GM12891 (cell line): ENCODE measurements at regions not wholly inside any gene's neighbourhood (a gene's known extent, or its start where the extent isn't known, plus 50 kb on each side); places are given as distances from the start of the nearest gene placed in this dataset.

Experiments
- DNase-seq: peaks from one replicate; pipeline ENCODE4 v3.0.0; 2011; ENCODE audit warnings: low spot score; ENCODE audit not compliant: insufficient read length
- FAIRE-seq: peaks from 2 replicates; lab custom pipeline; 2011; peaks lifted over from hg19 to GRCh38; lab: Jason Lieb, UNC
- PAX5 ChIP-seq: IDR thresholded peaks from 2 replicates; pipeline ENCODE4 v1.6.1; 2011; ENCODE audit warnings: low read length, moderate library complexity, mild to moderate bottlenecking; ENCODE audit not compliant: insufficient read depth, severe bottlenecking
- POLR2A ChIP-seq: IDR thresholded peaks from 2 replicates; pipeline ENCODE4 v1.6.1; 2011; ENCODE audit warnings: low read depth, low read length, control low read depth
- POLR2AphosphoS5 ChIP-seq: IDR thresholded peaks from 2 replicates; pipeline ENCODE4 v1.6.1; 2011; ENCODE audit warnings: low read depth, low read length, control low read depth
- POU2F2 ChIP-seq: IDR thresholded peaks from 2 replicates; pipeline ENCODE4 v1.6.1; 2011; ENCODE audit warnings: low read depth, mild to moderate bottlenecking, control low read depth, low read length, moderate library complexity
- SPI1 ChIP-seq: IDR thresholded peaks from 2 replicates; pipeline ENCODE4 v1.6.1; 2011; ENCODE audit warnings: low read depth, low read length, control low read depth
- TAF1 ChIP-seq: IDR thresholded peaks from 2 replicates; pipeline ENCODE4 v1.6.1; 2011; ENCODE audit warnings: low read depth, low read length, control low read depth

DNA sequence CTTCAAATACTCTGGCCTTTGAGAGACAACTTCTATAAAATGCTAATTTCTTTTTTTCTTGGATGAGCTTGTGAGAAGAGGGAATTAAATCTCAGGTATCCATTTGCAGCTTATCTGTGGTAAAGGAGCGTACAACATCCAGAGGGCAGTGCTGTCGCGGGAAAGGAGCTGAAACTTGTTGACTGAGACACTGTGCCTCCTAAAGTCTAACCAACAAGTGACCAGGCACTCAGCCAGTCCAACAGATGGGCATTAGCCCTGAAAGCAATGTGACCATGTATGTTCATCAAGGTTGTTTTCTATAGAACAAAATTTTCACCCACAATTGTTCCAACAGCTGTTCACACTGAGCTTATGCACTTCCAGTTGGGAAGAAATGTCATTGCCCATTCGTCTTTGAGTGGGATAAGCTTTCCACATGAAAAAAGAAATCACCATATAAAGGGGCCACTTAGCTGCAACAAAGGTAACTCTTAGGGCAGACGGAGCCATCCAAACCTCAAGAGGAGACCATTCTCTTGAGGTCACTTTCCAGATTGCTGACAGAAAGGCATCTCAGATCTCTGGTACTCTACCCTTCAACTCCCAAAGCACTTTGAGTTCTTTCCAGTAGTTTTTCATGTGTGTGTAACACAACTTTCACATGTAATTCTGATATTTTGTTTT is 244.8 kb upstream of the NEIL3 start:
- DNase-seq = no peak
- no peak for FAIRE-seq
- no peak for TF ChIP-seq TAF1
- no peak for TF ChIP-seq PAX5
- TF ChIP-seq SPI1 = no peak
- no peak for TF ChIP-seq POLR2A
- no peak for TF ChIP-seq POLR2AphosphoS5
- TF ChIP-seq POU2F2 = no peak

DNA sequence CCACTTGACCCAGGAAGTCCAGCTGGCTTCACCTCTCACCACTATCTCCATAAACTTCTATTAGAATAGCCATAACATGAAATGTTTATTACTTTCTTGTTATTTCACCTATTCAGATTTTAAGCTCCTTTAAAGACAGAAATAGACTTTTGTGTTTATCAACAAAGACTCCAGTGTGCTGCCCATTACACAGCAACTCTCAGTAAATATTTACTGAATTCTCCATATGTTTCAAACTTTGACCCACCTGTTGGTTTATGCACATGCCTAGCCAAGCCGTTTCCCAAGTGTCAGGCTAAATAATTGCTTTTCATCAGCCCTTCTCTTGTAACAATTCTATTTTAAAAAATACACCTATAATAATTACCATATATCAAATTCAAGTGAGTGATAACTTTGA is 242.9 kb upstream of the NEIL3 start:
- no peak for DNase-seq
- TF ChIP-seq SPI1 = no peak
- no peak for TF ChIP-seq POLR2A
- TF ChIP-seq POLR2AphosphoS5 = no peak
- no peak for TF ChIP-seq POU2F2
- FAIRE-seq = no peak

DNA sequence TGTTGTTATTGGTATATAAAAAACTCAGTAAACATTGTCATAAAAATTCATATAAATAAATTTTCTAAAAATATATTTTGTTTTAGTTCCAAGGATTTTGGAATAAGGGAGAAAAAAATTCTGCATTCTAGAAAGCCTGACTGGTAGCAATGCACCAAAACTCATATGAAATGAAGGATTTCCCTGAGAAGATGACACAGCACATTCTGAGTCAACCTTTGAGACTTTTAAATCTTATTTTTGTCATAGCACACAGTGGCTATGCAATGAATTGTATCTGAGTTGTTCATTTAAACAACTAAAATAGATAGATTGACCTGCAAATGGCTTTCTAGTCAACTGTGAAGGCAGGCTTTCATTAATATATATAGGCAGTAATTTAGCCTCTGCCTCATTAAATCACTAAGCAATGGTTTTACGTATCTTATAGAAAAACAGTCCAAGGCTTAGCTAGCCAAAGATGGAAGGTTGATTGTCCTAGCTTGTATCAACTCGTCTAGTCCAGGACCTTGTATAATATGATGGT is 239.1 kb upstream of the NEIL3 start:
- DNase-seq (no peak), FAIRE-seq (no peak)
- TF ChIP-seq TAF1 (no peak), POLR2AphosphoS5 (no peak), POU2F2 (no peak), POLR2A (no peak), SPI1 (no peak), PAX5 (no peak)

- no peak for DNase-seq
- no peak for FAIRE-seq
- TF ChIP-seq POLR2AphosphoS5 (no peak), TAF1 (no peak), POU2F2 (no peak), POLR2A (no peak), PAX5 (no peak), SPI1 (no peak)
These were observed 232.3 kb upstream of the NEIL3 start for GRCh38 chr4:177077095-177077971.

DNA sequence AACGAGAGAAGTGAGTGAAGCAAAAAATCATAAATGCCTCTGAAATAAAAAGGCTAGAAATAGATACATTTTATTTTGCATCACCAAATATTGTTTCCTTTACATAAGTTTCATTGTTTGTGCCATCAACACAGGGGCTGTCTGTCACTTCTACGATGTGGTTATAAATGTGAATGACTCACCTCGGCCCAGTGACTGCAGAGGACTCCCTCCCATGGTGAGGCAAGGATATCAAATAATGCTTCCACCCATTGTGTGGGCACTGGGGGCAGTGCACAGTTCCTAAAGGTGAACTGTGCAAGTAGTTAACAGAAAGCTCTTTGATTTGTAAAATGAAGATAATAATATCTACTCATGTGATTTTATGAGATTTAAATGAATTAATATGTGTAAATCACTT is 230.3 kb upstream of the NEIL3 start:
- FAIRE-seq (no peak), DNase-seq (no peak)
- TF ChIP-seq SPI1 = no peak
- no peak for TF ChIP-seq POLR2AphosphoS5
- TF ChIP-seq POLR2A = no peak
- TF ChIP-seq PAX5 = no peak

DNA sequence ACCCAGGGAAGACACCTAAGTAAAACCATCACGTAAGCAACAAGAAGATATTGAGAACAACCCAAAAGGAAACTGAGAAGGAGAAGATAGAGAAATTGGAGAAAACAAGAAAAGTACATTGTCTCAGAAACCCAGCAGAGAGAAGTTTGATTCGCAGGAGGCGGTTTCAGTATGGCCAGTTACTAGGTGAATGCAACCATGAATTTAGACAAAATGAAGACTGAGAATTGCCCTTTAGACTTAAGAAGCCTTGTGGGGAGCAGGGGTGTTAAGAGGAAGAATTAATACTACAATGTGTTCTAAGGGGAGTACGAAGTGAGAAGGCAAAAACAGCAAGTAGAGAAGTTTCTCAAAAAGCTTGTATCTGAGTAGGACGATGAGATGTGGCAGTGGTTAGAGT is 229.3 kb upstream of the NEIL3 start:
- DNase-seq (no peak), FAIRE-seq (no peak)
- TF ChIP-seq POLR2A (no peak), TAF1 (no peak), POU2F2 (no peak), PAX5 (no peak)

- TF ChIP-seq POLR2A (no peak), SPI1 (no peak), POU2F2 (no peak), POLR2AphosphoS5 (no peak), TAF1 (no peak), PAX5 (no peak)
- no peak for DNase-seq
- no peak for FAIRE-seq
These were observed 222.6 kb upstream of the NEIL3 start for GRCh38 chr4:177087060-177087459.

DNA sequence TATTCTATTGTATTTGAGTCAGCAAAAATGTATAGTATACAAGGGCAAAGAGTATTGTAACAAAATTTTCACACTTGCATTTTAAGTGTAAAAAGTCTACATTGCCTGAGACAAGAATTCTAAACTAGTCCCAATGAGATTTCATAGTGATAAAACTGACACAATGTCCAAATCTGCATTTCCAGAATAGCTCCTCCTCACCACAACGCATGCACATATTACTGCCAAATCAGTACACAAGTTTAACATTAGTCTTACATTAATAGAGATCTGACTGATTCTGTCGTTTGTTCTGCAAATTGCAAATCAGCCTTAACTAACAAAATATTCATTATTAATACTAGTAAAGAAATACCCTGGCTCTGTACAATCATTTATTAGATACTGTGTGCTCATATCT is 222.2 kb upstream of the NEIL3 start:
- FAIRE-seq (no peak), DNase-seq (no peak)

GRCh38 chr4:177091515-177091914 is 218.2 kb upstream of the NEIL3 start:
- TF ChIP-seq POU2F2 (no peak), TAF1 (no peak), POLR2A (no peak), SPI1 (no peak), PAX5 (no peak), POLR2AphosphoS5 (no peak)
- DNase-seq = no peak
- FAIRE-seq = no peak

More for the DNA sequence above, 222.2 kb upstream of the NEIL3 start:
- TF ChIP-seq POU2F2 (no peak), POLR2A (no peak), TAF1 (no peak), SPI1 (no peak), POLR2AphosphoS5 (no peak), PAX5 (no peak)

DNA sequence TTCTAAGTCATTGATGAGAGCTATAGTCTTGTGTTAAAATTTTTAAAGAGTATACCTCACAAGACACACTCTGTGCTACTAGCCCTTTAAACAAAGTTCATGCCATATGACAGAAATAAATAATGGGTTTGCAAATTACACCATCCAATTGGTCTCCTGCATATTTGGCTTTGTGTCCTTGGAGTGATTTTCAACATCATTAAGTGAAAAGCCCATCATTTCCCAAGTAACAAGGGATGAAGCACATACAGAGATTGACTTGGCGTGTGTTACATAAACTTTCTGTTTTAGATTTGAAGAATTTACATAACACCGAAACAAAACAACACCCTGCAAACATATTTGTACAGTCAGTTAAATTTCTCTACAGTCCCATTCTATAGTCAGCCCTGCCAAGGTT is 216.9 kb upstream of the NEIL3 start:
- no peak for FAIRE-seq
- DNase-seq = no peak
- TF ChIP-seq TAF1 = no peak
- no peak for TF ChIP-seq SPI1
- TF ChIP-seq PAX5 = no peak
